Neural cell (in vitro differentiated cells): ENCODE measurements at regions not wholly inside any gene's neighbourhood (a gene's known extent, or its start where the extent isn't known, plus 50 kb on each side); places are given as distances from the start of the nearest gene placed in this dataset.

ENCODE experiments used
- CTCF ChIP-seq: fragments of 450-650 bp; IDR thresholded peaks from 2 replicates; pipeline ENCODE4 v1.5.1; 2014; ENCODE audit warnings: antibody characterized with exemption, mild to moderate bottlenecking, moderate library complexity; ENCODE audit not compliant: poor library complexity, severe bottlenecking
- EP300 ChIP-seq: fragments of 450-650 bp; conservative IDR thresholded peaks from 2 replicates; pipeline ENCODE4 v1.6.1; 2014; ENCODE audit warnings: antibody characterized with exemption, mild to moderate bottlenecking, moderate library complexity; ENCODE audit not compliant: poor library complexity, severe bottlenecking
- EZH2 ChIP-seq: fragments of 200-600, 300-800 bp; shearing (Covaris generic), sonication (generic); IDR thresholded peaks from 2 replicates; pipeline ENCODE4 v1.6.1; 2014; ENCODE audit warnings: antibody characterized with exemption, low read length, borderline replicate concordance, mild to moderate bottlenecking; ENCODE audit not compliant: insufficient read depth, poor library complexity, severe bottlenecking
- POLR2AphosphoS5 ChIP-seq: IDR thresholded peaks from 2 replicates; pipeline ENCODE4 v1.6.1; 2012
- RAD21 ChIP-seq: fragments of 450-650 bp; conservative IDR thresholded peaks from 2 replicates; pipeline ENCODE4 v1.6.1; 2014; ENCODE audit warnings: antibody characterized with exemption, mild to moderate bottlenecking, moderate library complexity
- SMC3 ChIP-seq: fragments of 450-650 bp; conservative IDR thresholded peaks from 2 replicates; pipeline ENCODE4 v1.6.1; 2014; ENCODE audit warnings: antibody characterized with exemption, mild to moderate bottlenecking, moderate library complexity; ENCODE audit not compliant: poor library complexity

- no peak for TF ChIP-seq CTCF
- TF ChIP-seq RAD21, result no peak
- no peak for TF ChIP-seq EZH2
- no peak for TF ChIP-seq POLR2AphosphoS5
- no peak for TF ChIP-seq SMC3
- TF ChIP-seq EP300, result no peak
Measured at GRCh38 chr15:69902414-69903062, 195.2 kb downstream of the TLE3 start.
